ENCODE measurements at regions not wholly inside any gene's neighbourhood (a gene's known extent, or its start where the extent isn't known, plus 50 kb on each side); places are given as distances from the start of the nearest gene placed in this dataset.

DNA sequence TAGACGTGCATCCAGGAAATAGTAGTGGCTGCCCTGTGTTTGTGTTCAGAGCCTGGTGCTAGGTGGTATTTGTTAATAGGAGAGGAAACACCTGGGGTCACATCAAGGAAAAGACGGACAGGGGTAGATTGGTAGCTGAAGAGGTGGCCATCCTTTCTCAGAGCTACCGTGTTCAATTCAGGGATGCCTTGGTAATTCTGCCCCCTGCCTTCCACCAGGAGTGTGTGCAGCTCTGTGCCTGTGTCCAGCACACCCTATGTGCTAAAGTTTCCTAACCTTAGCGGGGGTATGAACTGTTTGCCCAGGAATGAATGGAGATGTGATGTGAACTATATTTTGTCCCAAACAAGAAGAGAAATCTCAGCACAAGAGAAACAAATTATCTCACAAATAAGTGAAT lies 174.1 kb upstream of the MPHOSPH6 start:
- TF ChIP-seq, protein P1, sequence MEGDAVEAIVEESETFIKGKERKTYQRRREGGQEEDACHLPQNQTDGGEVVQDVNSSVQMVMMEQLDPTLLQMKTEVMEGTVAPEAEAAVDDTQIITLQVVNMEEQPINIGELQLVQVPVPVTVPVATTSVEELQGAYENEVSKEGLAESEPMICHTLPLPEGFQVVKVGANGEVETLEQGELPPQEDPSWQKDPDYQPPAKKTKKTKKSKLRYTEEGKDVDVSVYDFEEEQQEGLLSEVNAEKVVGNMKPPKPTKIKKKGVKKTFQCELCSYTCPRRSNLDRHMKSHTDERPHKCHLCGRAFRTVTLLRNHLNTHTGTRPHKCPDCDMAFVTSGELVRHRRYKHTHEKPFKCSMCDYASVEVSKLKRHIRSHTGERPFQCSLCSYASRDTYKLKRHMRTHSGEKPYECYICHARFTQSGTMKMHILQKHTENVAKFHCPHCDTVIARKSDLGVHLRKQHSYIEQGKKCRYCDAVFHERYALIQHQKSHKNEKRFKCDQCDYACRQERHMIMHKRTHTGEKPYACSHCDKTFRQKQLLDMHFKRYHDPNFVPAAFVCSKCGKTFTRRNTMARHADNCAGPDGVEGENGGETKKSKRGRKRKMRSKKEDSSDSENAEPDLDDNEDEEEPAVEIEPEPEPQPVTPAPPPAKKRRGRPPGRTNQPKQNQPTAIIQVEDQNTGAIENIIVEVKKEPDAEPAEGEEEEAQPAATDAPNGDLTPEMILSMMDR (IDR thresholded peaks at IDR 0.05; ENCODE audit: extremely low read depth in 1 of 2, insufficient read depth in 1 of 2, low read depth in 1 of 2, low read length in 2 of 2) = peak; percentile 28 to 44
- no peak for TF ChIP-seq POLR2AphosphoS5 (IDR thresholded peaks at IDR 0.05; ENCODE audit: insufficient read depth, low read depth, low read length)
- TF ChIP-seq POLR2A (IDR thresholded peaks at IDR 0.05; ENCODE audit: low read depth, low read length) = no peak
- TF ChIP-seq EZH2 (IDR thresholded peaks at IDR 0.05; ENCODE audit: borderline replicate concordance, low read depth, low read length, severe bottlenecking) = no peak
- TF ChIP-seq, protein P2, sequence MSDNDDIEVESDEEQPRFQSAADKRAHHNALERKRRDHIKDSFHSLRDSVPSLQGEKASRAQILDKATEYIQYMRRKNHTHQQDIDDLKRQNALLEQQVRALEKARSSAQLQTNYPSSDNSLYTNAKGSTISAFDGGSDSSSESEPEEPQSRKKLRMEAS (IDR thresholded peaks at IDR 0.05; ENCODE audit: insufficient read depth, insufficient read length) = no peak
- TF ChIP-seq JUN (IDR thresholded peaks at IDR 0.05; ENCODE audit: borderline replicate concordance, insufficient read depth, insufficient read length, low read depth) = no peak

All from endothelial cell of umbilical vein (primary cell).